GM23338 (cell line): ENCODE measurements at regions not wholly inside any gene's neighbourhood (a gene's known extent, or its start where the extent isn't known, plus 50 kb on each side); places are given as distances from the start of the nearest gene placed in this dataset.

ENCODE experiments used
- CREB1 ChIP-seq: fragments of 250-450 bp; sonication (Bioruptor Pico); IDR thresholded peaks from 2 replicates; pipeline ENCODE4 v1.5.0; 2020; ENCODE audit warnings: low read depth, mild to moderate bottlenecking, moderate library complexity
- CTCF ChIP-seq, 2 experiments: fragments of 200-600 bp in 1 of 2; sonication (generic) in 1 of 2; conservative IDR thresholded peaks; 2 replicates each; pipeline versions ENCODE4 v1.5.1 to v1.6.1; 2016 to 2017; ENCODE audit warnings: antibody characterized with exemption in 2 of 2, low read depth in 2 of 2, mild to moderate bottlenecking in 2 of 2, moderate library complexity in 1 of 2
- EZH2 ChIP-seq: fragments of 200-600 bp; sonication (generic); IDR thresholded peaks from one replicate; pipeline ENCODE4 v1.8.0; 2017; ENCODE audit warnings: antibody characterized with exemption, mild to moderate bottlenecking, low read depth; ENCODE audit not compliant: unreplicated experiment
- EZH2phosphoT487 ChIP-seq: fragments of 200-600 bp; sonication (generic); IDR thresholded peaks from one replicate; pipeline ENCODE4 v1.8.1; 2018; ENCODE audit warnings: antibody characterized with exemption; ENCODE audit not compliant: unreplicated experiment
- JUNB ChIP-seq: IDR thresholded peaks from one replicate; pipeline ENCODE4 v1.6.1; 2016; ENCODE audit warnings: antibody characterized with exemption; ENCODE audit not compliant: unreplicated experiment
- POLR2AphosphoS5 ChIP-seq: IDR thresholded peaks from 2 replicates; pipeline ENCODE4 v1.6.1; 2016; ENCODE audit warnings: antibody characterized with exemption, low read depth
- ZNF462 ChIP-seq: fragments of 250-450 bp; sonication (Bioruptor Pico); IDR thresholded peaks from 2 replicates; pipeline ENCODE4 v1.5.0; 2020; ENCODE audit warnings: mild to moderate bottlenecking, moderate library complexity

GRCh38 chrX:77223046-77223445, 224.1 kb upstream of the FGF16 start:
- TF ChIP-seq EZH2phosphoT487 = no peak
- TF ChIP-seq CTCF (conservative IDR thresholded peaks at IDR 0.05; ENCODE audit: low read depth in 2 of 2) = no peak
- TF ChIP-seq EZH2 = no peak
- no peak for TF ChIP-seq POLR2AphosphoS5
- no peak for TF ChIP-seq CREB1 (CRISPR knock-in tag)
- no peak for TF ChIP-seq ZNF462 (CRISPR knock-in tag)
- TF ChIP-seq JUNB = no peak
